Mesenchymal stem cell (in vitro differentiated cells and primary cell): ENCODE measurements at regions not wholly inside any gene's neighbourhood (a gene's known extent, or its start where the extent isn't known, plus 50 kb on each side); places are given as distances from the start of the nearest gene placed in this dataset.
"Not testable (repeated sequence)": the region's sequence is repeated elsewhere in the genome, so short reads cannot be mapped to it uniquely, and the experiment has no call there.

Experiments
- DNase-seq: peaks from one replicate; pipeline ENCODE4 v3.0.0-alpha.2; 2013
- H2AFZ ChIP-seq: one replicate; pipeline ENCODE4 v1.6.1; 2013; ENCODE audit warnings: low read depth, mild to moderate bottlenecking, control low read depth, inconsistent platforms, low read length, moderate library complexity
- H2AK5ac ChIP-seq: 2 replicates; pipeline ENCODE4 v1.6.1; 2013; ENCODE audit warnings: low read length, moderate library complexity, mild to moderate bottlenecking, inconsistent platforms; ENCODE audit not compliant: severe bottlenecking
- H2BK120ac ChIP-seq: one replicate; pipeline ENCODE4 v1.6.1; 2013; ENCODE audit warnings: low read depth, mild to moderate bottlenecking, inconsistent platforms, low read length, moderate library complexity
- H2BK12ac ChIP-seq, 2 experiments: one replicate each; pipeline ENCODE4 v1.6.1; 2013; ENCODE audit warnings: inconsistent platforms in 2 of 2, low read length in 2 of 2, mild to moderate bottlenecking in 2 of 2, moderate library complexity in 2 of 2, control low read depth in 1 of 2
- H2BK15ac ChIP-seq: one replicate; pipeline ENCODE4 v1.6.1; 2013; ENCODE audit warnings: mild to moderate bottlenecking, low read depth, inconsistent platforms; ENCODE audit not compliant: poor library complexity, severe bottlenecking
- H2BK5ac ChIP-seq: 2 replicates; pipeline ENCODE4 v1.6.1; 2013; ENCODE audit warnings: low read depth, mild to moderate bottlenecking, low read length, control low read depth, inconsistent platforms; ENCODE audit not compliant: poor library complexity, severe bottlenecking
- H3K14ac ChIP-seq, 2 experiments: one replicate each; pipeline ENCODE4 v1.6.1; 2013; ENCODE audit warnings: inconsistent platforms in 2 of 2, low read length in 2 of 2, control low read depth in 1 of 2, mild to moderate bottlenecking in 1 of 2, moderate library complexity in 1 of 2
- H3K18ac ChIP-seq, 2 experiments: one replicate each; pipeline ENCODE4 v1.6.1; 2013; ENCODE audit warnings: inconsistent platforms in 2 of 2, low read length in 2 of 2, control low read depth in 1 of 2, low read depth in 1 of 2, mild to moderate bottlenecking in 1 of 2
- H3K23ac ChIP-seq, 2 experiments: one replicate each; pipeline ENCODE4 v1.6.1; 2013; ENCODE audit warnings: inconsistent platforms in 2 of 2, low read length in 2 of 2, mild to moderate bottlenecking in 2 of 2, moderate library complexity in 2 of 2, control low read depth in 1 of 2
- H3K27ac ChIP-seq: 2 replicates; pipeline ENCODE4 v1.5.1; 2013; ENCODE audit warnings: mild to moderate bottlenecking, moderate library complexity, low read length, control low read depth, inconsistent platforms; ENCODE audit not compliant: poor library complexity, severe bottlenecking
- H3K27me3 ChIP-seq, 2 experiments: 2 replicates each; pipeline versions ENCODE4 v1.6.1 to v1.7.0; 2013; ENCODE audit warnings: low read length in 2 of 2, mild to moderate bottlenecking in 2 of 2, moderate library complexity in 2 of 2, control low read depth in 1 of 2, inconsistent platforms in 1 of 2; ENCODE audit not compliant: control insufficient read depth in 1 of 2, insufficient read depth in 1 of 2
- H3K36me3 ChIP-seq, 2 experiments: 2 replicates each; pipeline versions ENCODE4 v1.6.1 to v1.7.0; 2013; ENCODE audit warnings: low read length in 2 of 2, control low read depth in 1 of 2, inconsistent platforms in 1 of 2, low read depth in 1 of 2, mild to moderate bottlenecking in 1 of 2; ENCODE audit not compliant: insufficient read depth in 2 of 2, control insufficient read depth in 1 of 2
- H3K4ac ChIP-seq, 2 experiments: one replicate each; pipeline ENCODE4 v1.6.1; 2013; ENCODE audit warnings: inconsistent platforms in 2 of 2, low read length in 2 of 2, mild to moderate bottlenecking in 2 of 2, moderate library complexity in 2 of 2, control low read depth in 1 of 2, low read depth in 1 of 2
- H3K4me1 ChIP-seq: 2 replicates; pipeline ENCODE4 v1.6.1; 2013; ENCODE audit warnings: low read depth, low read length, control low read depth; ENCODE audit not compliant: control insufficient read depth, insufficient read depth
- H3K4me2 ChIP-seq: 2 replicates; pipeline ENCODE4 v1.6.1; 2013; ENCODE audit warnings: low read length, mild to moderate bottlenecking, inconsistent platforms; ENCODE audit not compliant: poor library complexity, severe bottlenecking
- H3K4me3 ChIP-seq, 2 experiments: 2 replicates each; pipeline versions ENCODE4 v1.5.1 to v1.7.0; 2013; ENCODE audit warnings: low read length in 2 of 2, mild to moderate bottlenecking in 2 of 2, control low read depth in 1 of 2, low read depth in 1 of 2; ENCODE audit not compliant: insufficient read depth in 1 of 2
- H3K79me1 ChIP-seq: replicated peaks from 2 replicates; pipeline ENCODE4 v1.6.1; 2013; ENCODE audit warnings: mild to moderate bottlenecking, control low read depth, low read length, inconsistent platforms; ENCODE audit not compliant: poor library complexity, severe bottlenecking
- H3K9ac ChIP-seq: 2 replicates; pipeline ENCODE4 v1.7.0; 2013; ENCODE audit warnings: mild to moderate bottlenecking, low read length, moderate library complexity
- H3K9me3 ChIP-seq: 2 replicates; pipeline ENCODE4 v1.7.0; 2013; ENCODE audit warnings: mild to moderate bottlenecking, low read length; ENCODE audit not compliant: control insufficient read depth
- H4K8ac ChIP-seq: one replicate; pipeline ENCODE4 v1.6.1; 2013; ENCODE audit warnings: inconsistent platforms, mild to moderate bottlenecking, low read length, moderate library complexity
- H4K91ac ChIP-seq: one replicate; pipeline ENCODE4 v1.6.1; 2013; ENCODE audit warnings: mild to moderate bottlenecking, low read length, inconsistent platforms
- WGBS: methylation state at CpG from one replicate; pipeline ENCODE4 v1.1.7; 2013; ENCODE audit warnings: mixed read lengths; 5-methylcytosine and 5-hydroxymethylcytosine counted together

GRCh38 chr13:89402211-89402610 lies 1731.0 kb downstream of the SLITRK5 start:
- Histone ChIP-seq H2BK5ac (no peak overlapping the region), H3K18ac (peak overlapping the region in 1 of 2 experiments; percentile 48), H3K9ac (no peak overlapping the region), H3K4me2 (no peak overlapping the region), H3K23ac (no peak overlapping the region), H3K79me1 (no peaks in the 10 kb centered on the region), H3K27ac (no peak overlapping the region), H3K4me1 (peaks cover 2% of the 10 kb centered on the region), H2BK12ac (no peak overlapping the region), H3K36me3 (no peaks in the 10 kb centered on the region), H2AFZ (no peak overlapping the region), H3K9me3 (no peaks in the 10 kb centered on the region), H2AK5ac (peak overlapping the region; percentile 27), H2BK120ac (no peak overlapping the region), H3K14ac (no peak overlapping the region), H4K91ac (no peak overlapping the region), H2BK15ac (no peak overlapping the region), H3K4me3 (no peak overlapping the region), H3K27me3 (no peaks in the 10 kb centered on the region), H4K8ac (peak overlapping the region; percentile 72), H3K4ac (no peak overlapping the region)
- WGBS = 88% methylated on average over 1 of the region's 1 CpG
- no peak for DNase-seq

GRCh38 chr13:89406096-89406495 lies 1734.9 kb downstream of the SLITRK5 start:
- not testable (repeated sequence) for H3K18ac ChIP-seq, H3K14ac ChIP-seq
- 95% methylated on average over 4 of the region's 6 CpGs for WGBS

GRCh38 chr13:89407357-89407756 lies 1736.2 kb downstream of the SLITRK5 start:
- Histone ChIP-seq H3K4me3 (no peak overlapping the region), H2BK15ac (no peak overlapping the region), H2BK120ac (no peak overlapping the region), H2BK12ac (no peak overlapping the region), H2BK5ac (no peak overlapping the region), H3K27ac (no peak overlapping the region), H3K23ac (no peak overlapping the region), H3K4me1 (no peaks in the 10 kb centered on the region), H4K91ac (no peak overlapping the region), H3K9me3 (no peaks in the 10 kb centered on the region), H3K18ac (no peak overlapping the region), H3K14ac (no peak overlapping the region), H2AFZ (no peak overlapping the region), H4K8ac (no peak overlapping the region), H3K4me2 (no peak overlapping the region), H3K79me1 (no peaks in the 10 kb centered on the region), H3K4ac (no peak overlapping the region), H2AK5ac (no peak overlapping the region), H3K9ac (no peak overlapping the region), H3K36me3 (no peaks in the 10 kb centered on the region), H3K27me3 (no peaks in the 10 kb centered on the region)
- DNase-seq = no peak
- 90% methylated on average over 3 of the region's 4 CpGs for WGBS

More at GRCh38 chr13:89406096-89406495, 1734.9 kb downstream of the SLITRK5 start:
- not testable (repeated sequence) for H2AK5ac ChIP-seq, H3K9ac ChIP-seq, H2BK120ac ChIP-seq, H3K23ac ChIP-seq, H3K4me1 ChIP-seq, H2BK5ac ChIP-seq, H3K4ac ChIP-seq, H3K27me3 ChIP-seq, H2BK15ac ChIP-seq, H4K91ac ChIP-seq, H2BK12ac ChIP-seq, DNase-seq, H3K9me3 ChIP-seq, H2AFZ ChIP-seq, H3K27ac ChIP-seq, H3K4me2 ChIP-seq, H3K36me3 ChIP-seq, H3K4me3 ChIP-seq, H4K8ac ChIP-seq, H3K79me1 ChIP-seq

- H3K4me1 ChIP-seq = no peaks in the 10 kb centered on the region
- H2BK120ac ChIP-seq = no peak overlapping the region
- no peaks in the 10 kb centered on the region for H3K36me3 ChIP-seq
- no peak for DNase-seq
- no peak overlapping the region for H3K14ac ChIP-seq
- H2AFZ ChIP-seq = no peak overlapping the region
- H3K9ac ChIP-seq = no peak overlapping the region
- H3K79me1 ChIP-seq = no peaks in the 10 kb centered on the region
- H4K91ac ChIP-seq = no peak overlapping the region
- no peak overlapping the region for H2BK15ac ChIP-seq
- H3K4me2 ChIP-seq = no peak overlapping the region
- WGBS = 95% methylated on average over 2 of the region's 2 CpGs
- H4K8ac ChIP-seq = no peak overlapping the region
- H3K27me3 ChIP-seq = no peaks in the 10 kb centered on the region
- H3K4ac ChIP-seq = no peak overlapping the region
- no peak overlapping the region for H2AK5ac ChIP-seq
- H3K18ac ChIP-seq = no peak overlapping the region
- H3K4me3 ChIP-seq = no peak overlapping the region
- H3K27ac ChIP-seq = no peak overlapping the region
- no peak overlapping the region for H2BK5ac ChIP-seq
- H3K23ac ChIP-seq = no peak overlapping the region
- H3K9me3 ChIP-seq = no peaks in the 10 kb centered on the region
- H2BK12ac ChIP-seq = no peak overlapping the region
These were observed 1761.8 kb downstream of the SLITRK5 start for GRCh38 chr13:89432997-89433396.
